Testis (tissue), 2 donors: ENCODE measurements at regions not wholly inside any gene's neighbourhood (a gene's known extent, or its start where the extent isn't known, plus 50 kb on each side); places are given as distances from the start of the nearest gene placed in this dataset.

Source experiments
- POLR2A ChIP-seq: fragments of 450-650 bp; IDR thresholded peaks from one replicate; pipeline ENCODE4 v1.6.1; 2017; ENCODE audit warnings: antibody characterized with exemption, mild to moderate bottlenecking, moderate library complexity
- TF ChIP-seq, protein P1 (sequence below), 3 experiments: fragments of 450-650 bp in 2 of 3; fragments of 200-600 bp in 1 of 3; sonication (generic) in 1 of 3; IDR thresholded peaks; one replicate each; pipeline ENCODE4 v1.5.1; 2016 to 2019; ENCODE audit warnings: antibody characterized with exemption in 3 of 3, mild to moderate bottlenecking in 2 of 3, moderate library complexity in 1 of 3

DNA sequence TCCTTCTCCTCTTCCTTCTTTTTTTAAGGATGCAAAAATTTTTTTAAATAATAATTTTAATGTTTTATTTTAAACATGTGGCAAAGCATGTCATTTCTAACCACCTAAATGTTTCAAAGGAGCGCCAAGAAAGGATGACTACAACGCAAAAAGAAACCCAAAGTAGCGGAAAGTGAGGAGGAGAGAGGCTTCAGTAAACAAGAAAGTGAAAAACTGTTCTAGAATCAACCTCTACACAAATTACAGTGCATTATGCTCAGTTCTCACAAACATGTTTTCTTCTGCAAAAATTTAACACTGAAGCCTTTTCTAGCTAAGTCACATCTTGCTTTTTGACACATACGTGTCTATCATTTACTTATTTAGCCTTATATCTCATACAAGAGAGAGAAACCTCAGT is 948.6 kb downstream of the GATA3 start:
- TF ChIP-seq, protein P1, sequence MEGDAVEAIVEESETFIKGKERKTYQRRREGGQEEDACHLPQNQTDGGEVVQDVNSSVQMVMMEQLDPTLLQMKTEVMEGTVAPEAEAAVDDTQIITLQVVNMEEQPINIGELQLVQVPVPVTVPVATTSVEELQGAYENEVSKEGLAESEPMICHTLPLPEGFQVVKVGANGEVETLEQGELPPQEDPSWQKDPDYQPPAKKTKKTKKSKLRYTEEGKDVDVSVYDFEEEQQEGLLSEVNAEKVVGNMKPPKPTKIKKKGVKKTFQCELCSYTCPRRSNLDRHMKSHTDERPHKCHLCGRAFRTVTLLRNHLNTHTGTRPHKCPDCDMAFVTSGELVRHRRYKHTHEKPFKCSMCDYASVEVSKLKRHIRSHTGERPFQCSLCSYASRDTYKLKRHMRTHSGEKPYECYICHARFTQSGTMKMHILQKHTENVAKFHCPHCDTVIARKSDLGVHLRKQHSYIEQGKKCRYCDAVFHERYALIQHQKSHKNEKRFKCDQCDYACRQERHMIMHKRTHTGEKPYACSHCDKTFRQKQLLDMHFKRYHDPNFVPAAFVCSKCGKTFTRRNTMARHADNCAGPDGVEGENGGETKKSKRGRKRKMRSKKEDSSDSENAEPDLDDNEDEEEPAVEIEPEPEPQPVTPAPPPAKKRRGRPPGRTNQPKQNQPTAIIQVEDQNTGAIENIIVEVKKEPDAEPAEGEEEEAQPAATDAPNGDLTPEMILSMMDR (IDR thresholded peaks at IDR 0.05), result no peak
- TF ChIP-seq POLR2A, result no peak
